Erythroblast (primary cell): ENCODE measurements at regions not wholly inside any gene's neighbourhood (a gene's known extent, or its start where the extent isn't known, plus 50 kb on each side); places are given as distances from the start of the nearest gene placed in this dataset.

Experiments used
- DNase-seq, 2 experiments: peaks; one replicate each; lab custom pipeline; 2025; lab: John Stamatoyannopoulos, UW
- GATA1 ChIP-seq: IDR thresholded peaks from 2 replicates; pipeline ENCODE4 v1.6.1; 2011; ENCODE audit warnings: low read depth, mild to moderate bottlenecking, control low read depth, low read length, moderate library complexity
- POLR2A ChIP-seq: IDR thresholded peaks from 2 replicates; pipeline ENCODE4 v1.6.1; 2011; ENCODE audit warnings: mild to moderate bottlenecking, low read length

DNA sequence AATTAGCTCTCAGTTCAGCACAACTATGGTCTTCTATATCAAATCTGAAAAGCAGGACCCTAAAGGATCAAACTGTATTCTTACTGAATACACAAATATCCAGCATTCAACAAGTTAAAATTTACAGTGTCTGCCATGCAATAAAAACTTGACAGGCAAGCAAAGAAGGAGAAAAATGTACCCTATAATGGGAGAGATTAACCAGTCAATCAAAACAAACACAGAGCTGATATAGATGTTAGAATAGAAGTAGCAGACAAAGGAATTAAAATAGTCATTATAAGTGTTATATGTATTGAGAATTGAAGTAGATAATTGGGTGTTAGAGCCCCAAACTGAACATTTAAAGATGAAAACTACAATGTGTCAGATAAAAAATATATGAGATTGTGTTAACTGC lies 914.9 kb downstream of the EPHA7 start:
- TF ChIP-seq POLR2A (no peak), GATA1 (no peak)
- DNase-seq = no peak

DNA sequence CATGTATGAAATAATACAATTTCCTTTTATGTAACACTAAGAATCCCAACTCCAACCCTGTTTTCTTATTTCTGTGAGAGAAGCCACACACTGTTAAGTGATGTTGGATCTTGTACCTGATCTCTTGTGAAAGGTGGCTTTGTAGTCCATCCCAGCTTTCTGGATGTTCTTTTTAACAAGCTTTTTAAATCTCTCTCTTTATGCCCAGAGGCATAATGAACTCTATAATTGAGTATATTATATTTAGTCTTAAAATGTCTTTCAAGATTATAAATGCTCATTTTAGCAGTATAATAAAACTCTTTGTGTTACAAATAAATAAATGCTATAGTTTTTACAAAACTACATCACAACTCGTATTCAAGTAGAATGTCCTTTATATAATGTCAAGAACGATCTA lies 922.1 kb downstream of the EPHA7 start:
- no peak for DNase-seq

DNA sequence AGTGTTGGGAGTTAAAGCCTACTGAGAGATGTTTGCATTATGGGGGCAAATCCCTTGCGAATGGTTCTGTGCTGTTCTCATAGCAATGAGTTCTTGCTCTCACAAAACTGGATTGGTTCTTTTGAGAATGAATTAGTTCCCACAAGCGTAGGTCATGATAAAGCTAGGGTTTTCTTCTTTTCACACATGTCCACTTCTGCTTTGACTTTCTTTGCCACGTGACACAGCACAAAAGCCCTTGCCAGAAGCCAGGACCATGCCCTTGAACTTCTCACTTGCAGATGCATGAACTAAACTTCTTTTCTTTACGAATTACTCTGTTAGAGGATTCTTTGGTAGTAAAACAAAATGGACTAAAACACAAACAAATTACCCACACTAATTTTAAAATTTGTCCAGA lies 922.8 kb downstream of the EPHA7 start:
- DNase-seq = no peak
- TF ChIP-seq GATA1 (no peak), POLR2A (no peak)

More for the DNA sequence above, 922.1 kb downstream of the EPHA7 start:
- TF ChIP-seq POLR2A = no peak
- TF ChIP-seq GATA1 = no peak

DNA sequence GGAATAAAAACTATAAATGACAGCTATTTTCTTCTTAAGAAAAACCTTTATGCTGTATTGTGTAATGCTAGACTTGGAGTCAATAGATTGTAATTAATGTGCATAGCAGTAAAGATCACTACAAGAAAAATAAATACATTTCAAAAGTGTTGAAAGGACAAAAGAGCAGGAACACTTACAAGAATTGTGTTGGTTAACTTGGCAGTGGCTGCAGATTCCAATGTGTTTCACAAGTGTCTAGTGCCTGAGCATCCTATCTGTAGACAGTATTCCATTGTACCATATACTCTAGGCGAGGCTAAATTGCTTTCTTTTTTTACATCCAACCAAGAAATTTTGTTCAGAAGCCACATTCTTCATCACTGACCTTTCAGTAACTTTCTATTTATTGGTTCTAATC lies 924.1 kb downstream of the EPHA7 start:
- no peak for DNase-seq
- TF ChIP-seq POLR2A (no peak), GATA1 (no peak)

DNA sequence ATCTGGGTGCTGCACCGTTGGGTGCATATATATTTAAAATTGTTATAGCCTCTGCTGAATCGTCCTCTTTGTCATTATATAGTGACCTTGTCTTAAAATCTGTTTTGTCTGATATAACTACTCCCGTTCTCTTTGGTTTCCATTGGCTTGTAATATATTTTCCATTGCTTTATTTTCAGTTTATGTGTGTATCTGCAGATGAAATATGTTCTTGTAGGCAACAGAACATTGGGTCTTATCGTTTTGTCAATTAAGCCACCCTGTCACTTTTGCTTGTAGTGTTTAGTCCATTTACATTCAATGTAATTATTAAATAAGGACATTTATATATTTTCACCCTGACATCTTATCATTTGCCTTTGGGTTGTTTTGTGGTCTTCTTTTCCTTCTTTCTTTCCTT lies 933.9 kb downstream of the EPHA7 start:
- DNase-seq = no peak
- TF ChIP-seq POLR2A (no peak), GATA1 (no peak)

DNA sequence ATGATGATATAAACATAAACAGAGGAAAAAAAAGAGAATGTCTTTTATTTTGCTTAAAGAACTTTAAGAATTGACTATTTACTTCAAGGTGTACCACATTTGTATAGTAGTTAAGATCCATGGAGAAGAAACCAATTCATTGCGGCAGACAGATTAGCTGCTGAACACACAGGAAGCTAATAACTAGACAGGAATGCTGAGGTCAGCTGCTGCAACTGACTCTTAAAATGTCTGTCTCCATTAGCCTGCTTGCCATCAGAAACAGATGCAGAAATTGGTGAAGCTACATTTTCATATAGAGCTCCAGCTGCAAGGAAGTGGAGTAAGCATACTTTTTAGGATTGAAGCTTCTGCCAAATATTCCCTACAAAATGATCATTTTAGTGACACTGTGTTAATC lies 939.5 kb downstream of the EPHA7 start:
- no peak for TF ChIP-seq GATA1
- no peak for TF ChIP-seq POLR2A
- no peak for DNase-seq

DNA sequence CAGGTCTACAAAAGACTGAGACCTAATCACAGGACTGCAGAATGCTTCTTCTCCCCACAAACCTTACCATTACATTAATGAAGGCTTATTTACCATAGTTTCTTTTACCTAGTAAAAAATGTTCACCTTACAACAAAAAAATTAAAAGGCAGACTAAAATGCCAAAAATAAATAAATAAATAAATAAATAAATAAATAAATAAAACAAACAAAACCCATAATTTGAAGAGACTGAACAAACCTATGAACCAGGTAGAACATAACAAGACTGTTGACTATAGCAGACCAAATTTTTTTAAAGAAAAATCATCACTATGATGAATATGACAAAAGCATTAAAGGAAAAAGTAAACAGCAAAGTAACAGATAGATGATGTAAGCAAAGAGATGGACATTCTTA lies 946.3 kb downstream of the EPHA7 start:
- TF ChIP-seq POLR2A = no peak
- no peak for TF ChIP-seq GATA1
- no peak for DNase-seq

DNA sequence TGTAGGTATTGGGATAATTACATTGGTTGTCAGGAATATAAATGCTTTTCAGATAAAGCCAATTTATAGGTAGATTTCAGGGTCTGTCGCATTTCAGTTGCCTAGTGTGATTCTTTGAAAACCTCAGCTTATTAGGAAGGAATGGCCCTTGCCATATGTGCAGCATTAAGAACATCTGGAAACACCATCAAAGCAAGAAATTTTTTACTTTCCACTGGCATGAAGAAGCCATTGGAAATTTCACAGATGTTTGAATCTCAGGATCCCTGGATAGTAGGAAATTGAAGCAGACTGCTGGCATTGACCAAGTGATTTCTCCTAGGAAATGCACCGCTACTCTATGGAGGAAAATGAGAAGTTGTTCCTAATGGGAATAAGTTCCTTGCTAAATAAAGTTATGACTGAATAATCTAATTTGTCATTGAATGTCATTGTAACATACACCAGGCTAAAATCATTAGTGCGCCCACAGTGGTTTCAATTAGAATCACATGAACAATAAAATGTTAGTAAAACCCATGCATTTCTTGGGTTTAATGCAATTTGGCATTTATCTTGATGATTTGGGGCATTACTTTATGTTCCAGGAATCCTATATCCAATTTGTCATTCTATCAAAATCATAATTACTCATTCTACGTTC lies 950.1 kb downstream of the EPHA7 start:
- TF ChIP-seq POLR2A (no peak), GATA1 (no peak)

DNA sequence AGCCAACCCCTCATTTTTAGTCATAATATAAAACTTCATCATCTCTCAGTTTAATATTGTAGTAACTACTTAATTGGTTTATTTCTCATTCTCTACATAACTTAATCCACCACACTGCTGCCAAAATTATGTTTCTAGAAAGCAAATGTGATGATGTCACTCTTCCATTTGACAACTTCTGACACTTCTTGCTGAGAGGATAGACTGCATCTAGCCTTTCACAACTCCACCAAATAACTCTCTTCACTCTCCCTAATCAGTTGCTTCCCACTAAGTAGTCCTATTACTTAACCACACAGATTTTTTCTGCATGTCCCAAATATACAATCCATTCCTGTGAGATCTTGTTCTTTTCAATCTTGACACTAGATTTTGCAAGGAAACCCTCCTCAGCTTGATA lies 951.3 kb downstream of the EPHA7 start:
- TF ChIP-seq POLR2A (no peak), GATA1 (no peak)
- DNase-seq = no peak

More for the DNA sequence above, 950.1 kb downstream of the EPHA7 start:
- DNase-seq = no peak

DNA sequence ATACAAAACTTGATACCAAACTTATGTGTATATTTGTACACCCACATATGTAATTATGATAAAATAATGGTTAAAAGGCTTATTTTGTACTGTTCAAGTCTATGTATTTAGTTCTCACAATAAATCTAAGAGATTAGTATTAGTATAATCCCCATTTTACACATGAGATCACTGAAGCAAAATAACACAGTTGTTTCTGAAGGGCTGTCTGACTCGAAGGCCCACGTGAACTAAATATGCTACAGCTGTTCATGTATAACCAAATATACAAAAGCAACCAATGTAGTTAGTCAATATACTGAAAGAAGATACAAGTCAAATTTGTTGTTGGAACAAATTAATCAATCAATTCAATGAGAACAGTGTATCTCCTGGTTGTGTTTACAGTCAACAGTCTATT lies 959.2 kb downstream of the EPHA7 start:
- TF ChIP-seq POLR2A (no peak), GATA1 (no peak)
- no peak for DNase-seq

DNA sequence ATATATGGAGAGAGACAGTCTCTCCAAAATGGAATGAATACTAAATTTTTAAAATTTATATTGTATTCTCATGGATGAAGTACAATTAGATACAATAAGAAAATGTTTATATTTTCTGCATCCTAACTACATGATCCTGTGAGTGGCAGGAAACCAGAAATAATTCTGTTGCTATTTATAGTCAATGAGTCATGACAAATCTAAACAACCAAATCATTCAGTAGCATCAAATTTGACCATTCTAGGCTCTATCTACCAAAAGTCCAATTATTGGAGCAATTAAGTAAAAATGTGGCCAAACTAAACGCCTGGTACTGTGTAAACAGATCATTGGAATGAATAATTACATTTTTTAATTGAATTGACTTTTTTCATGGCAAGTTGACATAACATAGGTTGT lies 959.8 kb downstream of the EPHA7 start:
- no peak for TF ChIP-seq GATA1
- TF ChIP-seq POLR2A = no peak

DNA sequence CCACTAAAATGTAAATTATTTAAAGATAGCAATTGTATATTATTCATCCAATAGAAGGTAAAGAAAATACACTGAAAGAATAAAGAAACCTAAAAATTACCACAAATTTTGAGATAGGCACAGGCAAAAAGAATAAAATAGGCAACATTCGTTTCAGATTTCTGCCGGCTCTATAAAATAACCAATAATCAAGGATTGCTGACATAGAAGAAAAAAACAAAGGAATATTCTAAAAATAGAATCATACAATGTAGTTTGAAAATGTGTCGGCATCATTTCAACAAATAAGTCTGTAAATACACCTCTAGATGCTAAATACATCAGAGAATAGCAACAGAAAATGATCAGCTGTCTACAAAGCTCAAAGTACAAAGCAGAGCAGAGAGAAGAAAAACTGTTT lies 973.3 kb downstream of the EPHA7 start:
- no peak for DNase-seq
- TF ChIP-seq GATA1 (no peak), POLR2A (no peak)

More for the DNA sequence above, 959.8 kb downstream of the EPHA7 start:
- DNase-seq = no peak

DNA sequence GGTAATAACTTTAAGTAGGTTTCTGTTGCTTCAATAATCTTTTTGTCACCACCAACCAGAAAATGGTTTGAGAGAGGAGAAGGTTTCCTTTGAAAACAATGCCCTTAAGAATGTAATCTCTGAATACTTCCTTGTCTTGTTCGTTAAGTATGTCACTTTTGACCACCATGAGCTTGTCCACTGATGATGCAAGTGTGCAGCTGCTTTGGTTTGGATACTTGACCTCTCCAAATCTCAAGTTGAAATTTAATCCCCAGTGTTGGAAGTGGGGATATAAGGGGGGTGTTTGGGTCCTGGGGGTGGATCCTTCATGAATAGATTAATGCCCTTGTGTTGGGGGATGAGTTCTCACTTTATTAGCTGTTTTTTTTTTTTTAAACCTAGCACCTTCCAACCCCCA lies 985.4 kb downstream of the EPHA7 start:
- DNase-seq = no peak
- TF ChIP-seq GATA1 (no peak), POLR2A (no peak)

DNA sequence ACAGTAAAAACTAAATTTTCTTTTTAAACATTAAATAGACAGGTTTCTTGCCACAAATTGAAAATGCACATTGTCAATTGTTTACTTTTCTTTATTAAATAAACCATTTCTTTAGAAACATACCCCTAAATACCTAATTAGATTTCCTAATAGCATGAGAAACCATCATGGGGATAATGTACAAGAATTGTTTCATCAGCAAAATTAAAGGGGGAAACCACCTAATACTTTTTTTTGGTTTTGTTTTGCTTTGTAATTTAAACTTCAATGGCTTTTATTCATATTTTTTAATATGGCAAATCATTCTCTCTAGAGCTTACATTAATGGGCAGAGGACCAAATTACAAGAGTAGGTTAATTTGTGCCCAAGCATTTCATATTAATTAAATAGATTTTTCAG lies 987.9 kb downstream of the EPHA7 start:
- TF ChIP-seq POLR2A (no peak), GATA1 (no peak)

DNA sequence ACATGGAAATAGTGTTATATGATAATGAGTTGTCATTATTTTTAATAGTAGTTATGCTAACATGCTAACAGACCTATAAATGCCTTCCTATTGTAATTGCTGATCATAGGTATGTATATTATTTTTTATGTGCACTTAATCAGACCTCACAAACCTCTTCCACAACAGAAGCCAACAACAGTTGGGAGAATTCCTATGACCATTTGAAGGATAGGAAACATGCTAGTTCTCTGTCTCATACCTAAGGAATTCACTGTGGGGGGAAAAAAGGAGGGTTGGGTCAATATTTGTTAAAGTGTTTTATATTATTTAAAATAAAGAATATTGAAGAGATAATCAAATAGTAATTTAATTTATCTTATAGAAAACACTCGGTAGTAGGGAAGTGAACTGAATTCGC lies 990.9 kb downstream of the EPHA7 start:
- DNase-seq = no peak
- TF ChIP-seq GATA1 = no peak
- TF ChIP-seq POLR2A = no peak

More for the DNA sequence above, 987.9 kb downstream of the EPHA7 start:
- no peak for DNase-seq
